ENCODE measurements at regions not wholly inside any gene's neighbourhood (a gene's known extent, or its start where the extent isn't known, plus 50 kb on each side); places are given as distances from the start of the nearest gene placed in this dataset.

- DNase-seq, result no peak
- no peak for TF ChIP-seq POLR2A (IDR thresholded peaks at IDR 0.05; ENCODE audit: low read length)
Observed at GRCh38 chr19:29889702-29890101, 52.3 kb upstream of the URI1 start.

DNA sequence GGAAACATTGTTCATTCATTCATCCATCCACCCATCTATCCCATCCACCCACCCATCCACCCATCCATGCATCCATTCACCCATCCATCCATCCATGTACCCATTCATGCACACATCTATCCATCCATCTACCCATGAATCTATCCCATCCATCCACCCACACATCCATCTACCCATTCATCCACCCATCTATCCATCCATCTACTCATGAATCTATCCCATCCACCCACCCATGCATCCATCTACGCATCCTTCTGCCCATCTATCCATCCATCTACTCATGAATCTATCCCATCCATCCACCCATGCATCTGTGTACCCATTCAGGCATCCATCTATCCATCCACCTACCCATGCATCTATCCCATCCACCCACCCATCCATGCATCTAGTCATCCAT lies 51.6 kb upstream of the URI1 start:
- no peak for DNase-seq
- TF ChIP-seq GATA1 (IDR thresholded peaks at IDR 0.05; ENCODE audit: low read depth, low read length) (no peak), POLR2A (IDR thresholded peaks at IDR 0.05; ENCODE audit: low read length) (no peak)

Data from erythroblast (primary cell).